ENCODE measurements at regions not wholly inside any gene's neighbourhood (a gene's known extent, or its start where the extent isn't known, plus 50 kb on each side); places are given as distances from the start of the nearest gene placed in this dataset.

- DNase-seq: no peak
- no peak overlapping the region for H3K9ac ChIP-seq (ENCODE audit: low read length in 3 of 3)
- no peak overlapping the region for H3K4me3 ChIP-seq (ENCODE audit: low read length in 3 of 3)
- no peaks in the 10 kb centered on the region for H3K36me3 ChIP-seq (ENCODE audit: control insufficient read depth in 2 of 3, insufficient read depth in 3 of 3, low read length in 3 of 3)
- no peaks in the 10 kb centered on the region for H3K9me3 ChIP-seq (ENCODE audit: control insufficient read depth in 2 of 3, insufficient read depth in 1 of 3, low read length in 3 of 3)
- FAIRE-seq: no peak
- no peaks in the 10 kb centered on the region for H3K4me1 ChIP-seq (ENCODE audit: control insufficient read depth in 2 of 3, insufficient read depth in 2 of 3, low read depth in 1 of 3, low read length in 3 of 3)
- H3K27ac ChIP-seq (ENCODE audit: low read depth in 2 of 2, low read length in 2 of 2): no peak overlapping the region
- H3K27me3 ChIP-seq (ENCODE audit: control insufficient read depth, insufficient read depth, low read length): no peaks in the 10 kb centered on the region
- intact Hi-C loops (cut with DNase I): no loop called here
- no peak for TF ChIP-seq CTCF (IDR thresholded peaks at IDR 0.05; ENCODE audit: borderline replicate concordance, extremely low read depth, insufficient read depth)
Measured at GRCh38 chr5:57067597-57067924, 106.3 kb upstream of the GPBP1 start.

GRCh38 chr5:57069115-57069835, 104.6 kb upstream of the GPBP1 start:
- FAIRE-seq: no peak
- no peak for TF ChIP-seq CTCF (IDR thresholded peaks at IDR 0.05; ENCODE audit: borderline replicate concordance, extremely low read depth, insufficient read depth)

GRCh38 chr5:57072218-57072892, 101.5 kb upstream of the GPBP1 start:
- Histone ChIP-seq H3K36me3 (ENCODE audit: control insufficient read depth in 2 of 3, insufficient read depth in 3 of 3, low read length in 3 of 3) (no peaks in the 10 kb centered on the region), H3K9ac (ENCODE audit: low read length in 3 of 3) (no peak overlapping the region), H3K9me3 (ENCODE audit: control insufficient read depth in 2 of 3, insufficient read depth in 1 of 3, low read length in 3 of 3) (no peaks in the 10 kb centered on the region), H3K27ac (ENCODE audit: low read depth in 2 of 2, low read length in 2 of 2) (no peak overlapping the region), H3K4me3 (ENCODE audit: low read length in 3 of 3) (no peak overlapping the region), H3K4me1 (ENCODE audit: control insufficient read depth in 2 of 3, insufficient read depth in 2 of 3, low read depth in 1 of 3, low read length in 3 of 3) (no peaks in the 10 kb centered on the region), H3K27me3 (ENCODE audit: control insufficient read depth, insufficient read depth, low read length) (no peaks in the 10 kb centered on the region)
- DNase-seq (peak in 1 of 5 donors; percentile 8), FAIRE-seq (no peak)
- no peak for TF ChIP-seq CTCF (IDR thresholded peaks at IDR 0.05; ENCODE audit: borderline replicate concordance, extremely low read depth, insufficient read depth)
- intact Hi-C loops (cut with DNase I): no loop called here

More at GRCh38 chr5:57069115-57069835, 104.6 kb upstream of the GPBP1 start:
- no peaks in the 10 kb centered on the region for H3K4me1 ChIP-seq (ENCODE audit: control insufficient read depth in 2 of 3, insufficient read depth in 2 of 3, low read depth in 1 of 3, low read length in 3 of 3)
- H3K9ac ChIP-seq (ENCODE audit: low read length in 3 of 3): no peak overlapping the region
- no peak for DNase-seq
- no peaks in the 10 kb centered on the region for H3K27me3 ChIP-seq (ENCODE audit: control insufficient read depth, insufficient read depth, low read length)
- H3K36me3 ChIP-seq (ENCODE audit: control insufficient read depth in 2 of 3, insufficient read depth in 3 of 3, low read length in 3 of 3): no peaks in the 10 kb centered on the region
- H3K4me3 ChIP-seq (ENCODE audit: low read length in 3 of 3): no peak overlapping the region
- intact Hi-C loops (cut with DNase I): no loop called here
- no peak overlapping the region for H3K27ac ChIP-seq (ENCODE audit: low read depth in 2 of 2, low read length in 2 of 2)
- H3K9me3 ChIP-seq (ENCODE audit: control insufficient read depth in 2 of 3, insufficient read depth in 1 of 3, low read length in 3 of 3): no peaks in the 10 kb centered on the region
